Activated CD8-positive, alpha-beta memory T cell treated with anti-CD3 and anti-CD28 coated beads for 4 hours (primary cell): ENCODE measurements at regions not wholly inside any gene's neighbourhood (a gene's known extent, or its start where the extent isn't known, plus 50 kb on each side); places are given as distances from the start of the nearest gene placed in this dataset.

Experiments
- DNase-seq, 2 donors: peaks; one replicate each; pipeline ENCODE4 v3.0.0-alpha.2; 2020; ENCODE audit warnings: low read depth in 2 of 2

DNA sequence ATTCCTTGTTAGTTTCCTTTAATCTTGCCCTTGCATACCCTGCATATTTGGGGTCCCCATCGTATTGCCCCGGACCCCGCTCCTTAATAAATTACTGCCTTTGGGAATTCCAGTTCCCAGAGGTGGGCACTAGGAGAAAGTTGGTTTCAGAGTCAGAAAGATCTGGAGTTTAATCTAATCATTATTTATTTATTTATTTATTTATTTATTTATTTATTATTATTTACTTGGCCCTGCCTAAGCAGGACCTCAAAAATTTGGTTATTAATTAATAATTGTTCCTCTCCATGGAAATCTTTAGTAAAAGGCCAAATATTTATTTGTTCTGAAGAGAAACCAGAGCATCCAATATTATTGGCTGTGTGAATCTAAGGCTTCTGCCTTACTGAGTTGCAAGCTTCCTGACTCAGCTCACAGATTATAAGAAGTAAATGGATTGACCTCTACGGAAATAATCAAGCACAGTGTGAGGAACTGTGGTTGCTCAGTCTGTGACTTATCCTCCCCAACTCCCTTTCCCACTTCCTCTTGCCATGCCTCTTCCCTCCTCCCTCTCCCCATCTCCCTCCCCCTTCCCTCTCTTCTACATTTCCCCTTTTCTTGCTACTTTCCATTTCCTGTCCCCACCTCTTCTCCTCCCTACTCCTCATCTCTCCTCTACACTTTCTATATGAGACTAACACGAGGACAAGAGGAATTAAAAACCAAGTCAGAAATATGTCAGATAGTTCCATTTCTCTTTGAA lies 61.5 kb upstream of the AP1S2 start:
- DNase-seq = no peak

DNA sequence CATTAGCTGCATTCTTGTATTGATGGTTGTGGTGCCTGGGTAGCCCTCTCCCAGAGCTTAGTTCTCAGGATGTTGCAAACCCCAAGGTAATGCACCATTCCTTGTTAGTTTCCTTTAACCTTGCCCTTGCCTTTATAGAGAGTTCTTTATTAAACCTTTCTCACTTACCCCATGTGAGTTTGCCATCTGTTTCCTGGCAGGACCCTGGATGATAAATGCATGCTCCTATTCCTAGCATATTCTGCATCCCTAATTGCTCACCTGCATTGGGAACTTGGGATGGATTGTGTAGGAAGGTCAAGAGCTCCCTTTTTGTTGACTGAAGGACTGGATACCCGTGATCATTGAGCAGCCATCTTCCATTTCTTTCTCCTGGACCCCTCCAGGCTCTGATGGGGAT lies 59.9 kb upstream of the AP1S2 start:
- no peak for DNase-seq

DNA sequence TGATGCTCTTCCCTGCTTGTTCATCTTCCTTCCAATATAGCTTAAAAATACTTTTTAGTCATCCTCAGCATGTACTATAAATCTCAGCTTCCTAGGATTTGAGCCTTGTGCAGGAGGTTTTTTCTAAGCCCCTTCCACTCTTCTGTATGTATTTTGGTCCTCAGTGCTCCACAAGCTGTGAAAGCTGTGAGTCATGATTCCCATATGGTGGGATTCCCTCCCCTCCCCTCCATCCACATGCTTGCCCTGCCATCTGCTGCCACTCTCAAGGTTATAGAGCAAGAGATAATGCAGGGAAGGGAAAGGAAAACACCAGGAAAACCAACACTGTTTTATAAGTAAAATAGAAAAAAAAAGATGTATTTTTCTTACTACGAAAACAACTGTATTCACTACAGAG lies 58.5 kb upstream of the AP1S2 start:
- DNase-seq = no peak

DNA sequence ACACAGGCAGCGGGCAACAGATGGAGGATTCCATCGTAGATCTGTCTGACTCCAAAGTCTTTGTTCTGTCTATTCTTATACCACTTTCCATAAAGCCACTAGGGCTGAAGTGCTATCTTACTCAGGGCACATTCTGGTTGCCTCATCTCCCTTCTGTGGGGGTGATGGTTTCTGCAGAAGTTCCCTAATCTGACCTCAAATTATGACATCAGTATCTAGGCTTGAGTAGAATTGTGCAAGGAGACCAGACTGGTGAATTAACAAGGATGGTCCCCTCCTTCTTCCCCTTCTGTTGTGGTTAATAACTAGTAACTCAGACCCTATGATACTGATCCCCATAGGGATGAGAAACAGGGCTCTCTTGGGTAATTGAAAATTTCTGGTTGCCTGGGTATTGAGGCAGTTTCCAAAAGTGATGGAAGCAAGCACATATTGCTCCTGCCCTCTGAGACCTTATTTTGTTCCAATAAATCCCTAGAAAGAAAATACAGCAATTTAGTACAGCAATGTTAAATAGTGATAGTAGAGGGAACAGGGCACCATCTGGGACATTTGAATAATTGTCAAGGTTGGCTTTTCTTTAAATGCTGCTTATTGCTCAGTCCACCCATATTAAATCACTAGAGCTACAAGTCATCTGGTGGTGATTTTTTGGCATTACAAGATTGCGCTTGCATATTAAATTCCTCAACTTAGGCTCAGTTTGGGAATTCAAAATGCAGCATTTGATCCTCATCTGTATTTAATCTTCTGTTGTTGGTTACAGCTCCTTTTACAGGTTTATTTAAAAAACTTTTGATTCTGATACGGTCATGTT lies 57.3 kb upstream of the AP1S2 start:
- DNase-seq = no peak

DNA sequence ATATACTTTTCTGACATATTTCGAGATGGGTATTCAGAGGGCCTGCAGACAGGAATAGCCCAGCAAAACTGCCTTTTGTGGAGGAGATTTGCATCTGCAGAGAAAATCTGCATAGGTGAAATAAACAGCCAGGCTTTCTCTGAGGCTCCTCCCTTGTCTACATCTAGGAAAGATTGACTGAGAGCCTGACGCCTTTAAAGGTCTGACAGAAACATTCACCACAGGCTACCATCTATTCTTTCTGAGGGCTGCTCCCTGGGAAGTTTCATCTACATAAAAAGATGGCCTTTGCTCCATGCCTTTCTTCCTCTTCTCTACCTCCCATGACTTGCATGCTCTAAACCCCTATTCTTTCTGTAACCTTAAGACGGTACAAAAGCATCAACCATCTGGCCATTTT lies 55.0 kb upstream of the AP1S2 start:
- DNase-seq = no peak

DNA sequence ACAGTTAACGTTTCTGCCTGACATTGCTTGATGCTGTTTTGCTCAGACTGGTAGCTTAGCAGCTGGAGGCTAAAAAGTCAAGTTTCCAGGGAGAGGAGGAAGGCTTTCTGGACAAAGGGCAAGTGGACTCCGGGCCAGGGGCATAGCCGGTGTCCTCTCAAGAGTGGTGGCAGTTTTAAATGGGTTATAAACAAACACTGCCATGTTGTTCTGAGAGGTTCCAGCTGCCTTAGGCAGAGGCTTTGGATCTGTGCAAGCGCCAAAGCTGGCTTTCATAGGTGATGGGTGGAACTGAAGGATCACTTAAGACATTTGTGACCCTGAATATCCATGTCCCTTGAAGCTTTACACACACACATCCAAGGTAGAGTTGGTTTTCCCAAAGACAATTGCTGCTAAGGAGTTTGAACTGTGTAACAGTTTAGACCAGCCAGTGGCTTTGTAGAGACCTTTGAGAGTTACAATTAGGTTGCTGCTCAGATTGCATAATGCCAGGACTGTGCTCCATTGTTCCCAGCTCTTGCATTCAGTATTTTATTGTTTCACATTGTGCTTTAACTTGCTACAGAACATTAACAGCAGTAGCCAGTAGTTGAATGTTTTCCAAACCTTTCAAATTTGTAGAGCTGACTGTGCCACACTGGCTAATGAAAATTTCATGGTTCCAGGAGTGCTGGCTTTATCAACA lies 54.1 kb upstream of the AP1S2 start:
- DNase-seq = no peak

DNA sequence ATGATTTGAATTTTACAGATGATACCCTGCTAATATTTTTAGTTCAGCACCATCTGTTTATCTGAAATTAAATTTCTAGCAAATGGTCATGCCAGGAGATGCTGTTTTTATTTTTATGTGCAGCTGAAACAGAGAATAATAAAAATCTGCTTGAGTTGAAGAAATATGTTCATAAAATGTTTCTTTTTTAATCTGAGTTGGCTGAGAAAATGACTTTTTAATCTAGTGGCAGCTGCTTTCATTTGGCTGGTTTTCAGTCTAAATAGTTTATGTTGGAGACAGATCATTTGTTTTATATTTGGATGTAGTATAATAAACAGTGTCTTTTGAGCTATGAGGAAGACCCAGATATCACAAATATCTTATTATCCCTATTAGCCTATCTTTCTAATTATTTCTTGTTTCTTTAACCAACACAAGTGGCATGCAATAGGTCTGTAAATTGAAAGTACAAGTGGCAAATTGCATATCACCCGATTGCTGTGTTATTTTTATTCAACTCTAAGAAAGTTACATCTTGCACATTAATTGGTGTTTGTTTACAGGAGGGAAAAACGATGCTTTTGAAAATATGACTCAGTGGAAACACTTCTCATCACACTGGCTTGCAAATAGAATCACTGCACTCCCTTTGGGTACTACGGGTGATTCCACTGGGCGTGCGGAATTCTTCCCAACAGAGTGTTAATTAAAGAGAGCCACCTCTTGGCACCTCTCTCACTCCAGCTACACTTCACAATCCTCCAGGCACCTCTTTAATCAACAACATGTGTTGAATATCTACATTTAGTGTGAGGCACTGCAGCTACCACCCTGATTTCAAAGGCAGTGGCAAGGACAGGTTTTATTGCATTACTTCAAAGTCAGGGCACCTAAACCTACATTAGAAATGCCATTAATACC lies 51.7 kb upstream of the AP1S2 start:
- DNase-seq = no peak
